ENCODE measurements at regions not wholly inside any gene's neighbourhood (a gene's known extent, or its start where the extent isn't known, plus 50 kb on each side); places are given as distances from the start of the nearest gene placed in this dataset.

GRCh38 chr13:69198706-69199105 lies 908.9 kb upstream of the ATXN8OS start:
- no peak overlapping the region for H3K27ac ChIP-seq
- H3K4me3 ChIP-seq (IDR thresholded peaks at IDR 0.05; ENCODE audit: insufficient read depth, low read depth, low read length): no peak overlapping the region
- H4K20me1 ChIP-seq (ENCODE audit: insufficient read depth): no peaks in the 10 kb centered on the region
- TF ChIP-seq CTCF (conservative IDR thresholded peaks at IDR 0.05; ENCODE audit: low read depth, low read length): no peak
- no peaks in the 10 kb centered on the region for H3K4me1 ChIP-seq (ENCODE audit: low read depth, poor library complexity, severe bottlenecking)
- no peak overlapping the region for H3K9ac ChIP-seq
- no peaks in the 10 kb centered on the region for H3K36me3 ChIP-seq (ENCODE audit: insufficient read depth)
- H3K27me3 ChIP-seq (ENCODE audit: insufficient read depth, low read depth): no peaks in the 10 kb centered on the region
- H3K4me2 ChIP-seq: no peak overlapping the region
- H2AFZ ChIP-seq (ENCODE audit: low read depth): no peak overlapping the region
- H3K79me2 ChIP-seq (ENCODE audit: insufficient read depth, low read depth): no peaks in the 10 kb centered on the region

GRCh38 chr13:69194130-69194529 lies 913.5 kb upstream of the ATXN8OS start:
- H3K79me2 ChIP-seq (ENCODE audit: insufficient read depth, low read depth): no peaks in the 10 kb centered on the region
- no peak for TF ChIP-seq CTCF (conservative IDR thresholded peaks at IDR 0.05; ENCODE audit: low read depth, low read length)
- H3K27ac ChIP-seq: no peak overlapping the region
- H3K4me1 ChIP-seq (ENCODE audit: low read depth, poor library complexity, severe bottlenecking): no peaks in the 10 kb centered on the region
- no peaks in the 10 kb centered on the region for H4K20me1 ChIP-seq (ENCODE audit: insufficient read depth)
- no peak overlapping the region for H2AFZ ChIP-seq (ENCODE audit: low read depth)
- no peaks in the 10 kb centered on the region for H3K27me3 ChIP-seq (ENCODE audit: insufficient read depth, low read depth)
- H3K4me2 ChIP-seq: no peak overlapping the region
- no peak overlapping the region for H3K4me3 ChIP-seq (IDR thresholded peaks at IDR 0.05; ENCODE audit: insufficient read depth, low read depth, low read length)
- H3K9ac ChIP-seq: no peak overlapping the region
- no peaks in the 10 kb centered on the region for H3K36me3 ChIP-seq (ENCODE audit: insufficient read depth)

GRCh38 chr13:69180034-69180433 lies 927.6 kb upstream of the ATXN8OS start:
- Histone ChIP-seq H3K79me2 (ENCODE audit: insufficient read depth, low read depth) (no peaks in the 10 kb centered on the region), H3K9ac (no peak overlapping the region), H3K4me1 (ENCODE audit: low read depth, poor library complexity, severe bottlenecking) (no peaks in the 10 kb centered on the region), H3K4me2 (no peak overlapping the region), H3K27ac (no peak overlapping the region), H3K27me3 (ENCODE audit: insufficient read depth, low read depth) (no peaks in the 10 kb centered on the region), H3K4me3 (IDR thresholded peaks at IDR 0.05; ENCODE audit: insufficient read depth, low read depth, low read length) (no peak overlapping the region), H3K36me3 (ENCODE audit: insufficient read depth) (no peaks in the 10 kb centered on the region), H2AFZ (ENCODE audit: low read depth) (no peak overlapping the region), H4K20me1 (ENCODE audit: insufficient read depth) (no peaks in the 10 kb centered on the region)
- no peak for TF ChIP-seq CTCF (conservative IDR thresholded peaks at IDR 0.05; ENCODE audit: low read depth, low read length)

- no peak overlapping the region for H3K4me2 ChIP-seq
- no peaks in the 10 kb centered on the region for H3K27me3 ChIP-seq (ENCODE audit: insufficient read depth, low read depth)
- H4K20me1 ChIP-seq (ENCODE audit: insufficient read depth): no peaks in the 10 kb centered on the region
- H3K4me1 ChIP-seq (ENCODE audit: low read depth, poor library complexity, severe bottlenecking): no peaks in the 10 kb centered on the region
- no peak overlapping the region for H3K4me3 ChIP-seq (IDR thresholded peaks at IDR 0.05; ENCODE audit: insufficient read depth, low read depth, low read length)
- no peak for TF ChIP-seq CTCF (conservative IDR thresholded peaks at IDR 0.05; ENCODE audit: low read depth, low read length)
- H3K36me3 ChIP-seq (ENCODE audit: insufficient read depth): no peaks in the 10 kb centered on the region
- H3K27ac ChIP-seq: no peak overlapping the region
- H3K9ac ChIP-seq: no peak overlapping the region
- no peak overlapping the region for H2AFZ ChIP-seq (ENCODE audit: low read depth)
- H3K79me2 ChIP-seq (ENCODE audit: insufficient read depth, low read depth): no peaks in the 10 kb centered on the region
Measured at GRCh38 chr13:69178000-69178399, 929.6 kb upstream of the ATXN8OS start.

- Histone ChIP-seq H3K27ac (no peak overlapping the region), H3K36me3 (ENCODE audit: insufficient read depth) (no peaks in the 10 kb centered on the region), H2AFZ (ENCODE audit: low read depth) (no peak overlapping the region), H3K4me3 (IDR thresholded peaks at IDR 0.05; ENCODE audit: insufficient read depth, low read depth, low read length) (no peak overlapping the region), H3K4me1 (ENCODE audit: low read depth, poor library complexity, severe bottlenecking) (no peaks in the 10 kb centered on the region), H3K79me2 (ENCODE audit: insufficient read depth, low read depth) (no peaks in the 10 kb centered on the region), H3K4me2 (no peak overlapping the region), H3K9ac (no peak overlapping the region), H3K27me3 (ENCODE audit: insufficient read depth, low read depth) (no peaks in the 10 kb centered on the region), H4K20me1 (ENCODE audit: insufficient read depth) (no peaks in the 10 kb centered on the region)
- no peak for TF ChIP-seq CTCF (conservative IDR thresholded peaks at IDR 0.05; ENCODE audit: low read depth, low read length)
Measured at GRCh38 chr13:69168436-69168835, 939.2 kb upstream of the ATXN8OS start.
